Karpas-422 (cell line): ENCODE measurements at regions not wholly inside any gene's neighbourhood (a gene's known extent, or its start where the extent isn't known, plus 50 kb on each side); places are given as distances from the start of the nearest gene placed in this dataset.

ENCODE experiments used
- DNase-seq: peaks from one replicate; pipeline ENCODE4 v3.0.0-alpha.2; 2015
- H2AFZ ChIP-seq: fragments of 200-600 bp; sonication (generic); 2 replicates; pipeline ENCODE4 v1.6.1; 2014; ENCODE audit warnings: antibody characterized with exemption, low read length, mixed read lengths
- H3K27ac ChIP-seq: fragments of 200-600 bp; sonication (generic); 2 replicates; pipeline ENCODE4 v1.5.1; 2014; ENCODE audit warnings: mild to moderate bottlenecking, low read length, moderate library complexity
- H3K27me3 ChIP-seq: fragments of 200-600 bp; sonication (generic); 2 replicates; pipeline ENCODE4 v1.6.1; 2014; ENCODE audit warnings: low read length, mixed read lengths
- H3K36me3 ChIP-seq: fragments of 200-600 bp; sonication (generic); 2 replicates; pipeline ENCODE4 v1.6.1; 2014; ENCODE audit warnings: low read length, mixed read lengths; ENCODE audit not compliant: insufficient read depth
- H3K4me1 ChIP-seq: fragments of 200-600 bp; sonication (generic); 2 replicates; pipeline ENCODE4 v1.6.1; 2014; ENCODE audit warnings: mild to moderate bottlenecking, low read length, mixed read lengths
- H3K4me2 ChIP-seq: fragments of 200-600 bp; sonication (generic); 2 replicates; pipeline ENCODE4 v1.6.1; 2014; ENCODE audit warnings: low read length, low read depth, mild to moderate bottlenecking; ENCODE audit not compliant: poor library complexity, severe bottlenecking
- H3K4me3 ChIP-seq: fragments of 200-600 bp; sonication (generic); 2 replicates; pipeline ENCODE4 v1.5.1; 2014; ENCODE audit warnings: mild to moderate bottlenecking, antibody characterized with exemption, low read length, mixed read lengths
- H3K79me2 ChIP-seq: fragments of 200-600 bp; sonication (generic); 2 replicates; pipeline ENCODE4 v1.6.1; 2014; ENCODE audit warnings: mild to moderate bottlenecking, low read length, mixed read lengths
- H3K9ac ChIP-seq: fragments of 200-600 bp; sonication (generic); 2 replicates; pipeline ENCODE4 v1.6.0; 2014; ENCODE audit warnings: low read length
- H3K9me2 ChIP-seq: fragments of 200-600 bp; sonication (generic), shearing (Covaris generic); replicated peaks from 2 replicates; pipeline ENCODE4 v1.6.0; 2014; ENCODE audit warnings: mild to moderate bottlenecking, low read length, moderate library complexity; ENCODE audit not compliant: insufficient read depth
- H3K9me3 ChIP-seq: fragments of 300-700, 200-600 bp; sonication (generic); 2 replicates; pipeline ENCODE4 v1.6.1; 2014; ENCODE audit warnings: low read length, mixed read lengths
- H4K20me1 ChIP-seq: fragments of 200-600 bp; sonication (generic); 2 replicates; pipeline ENCODE4 v1.6.1; 2014; ENCODE audit warnings: mild to moderate bottlenecking, antibody characterized with exemption, low read length, low read depth; ENCODE audit not compliant: insufficient read depth

DNA sequence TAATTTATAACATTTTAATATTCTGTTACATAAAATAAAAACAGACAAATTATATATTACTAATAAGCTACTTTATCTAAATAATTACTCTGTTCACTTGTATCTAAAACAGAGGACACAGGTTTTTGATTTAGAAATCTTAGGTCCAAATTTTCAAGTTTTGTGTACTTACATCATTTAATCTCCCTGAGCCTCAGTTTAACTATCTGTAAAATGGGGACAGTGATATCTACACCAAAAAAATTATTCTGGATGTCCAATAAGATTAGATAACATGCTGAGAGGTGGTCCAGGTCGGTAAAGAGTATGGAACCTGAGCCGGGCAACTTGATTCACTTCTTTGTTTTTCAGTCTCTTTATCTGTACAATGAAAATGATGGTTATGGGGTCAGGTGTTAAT is 263.8 kb upstream of the CDIN1 start:
- Histone ChIP-seq H3K4me2 (no peak overlapping the region), H3K4me3 (no peak overlapping the region), H3K4me1 (no peaks in the 10 kb centered on the region), H3K79me2 (no peaks in the 10 kb centered on the region), H3K9me3 (no peaks in the 10 kb centered on the region), H2AFZ (no peak overlapping the region), H3K27ac (no peak overlapping the region), H3K9ac (no peak overlapping the region), H3K27me3 (no peaks in the 10 kb centered on the region), H4K20me1 (no peaks in the 10 kb centered on the region), H3K36me3 (no peaks in the 10 kb centered on the region), H3K9me2 (no peaks in the 10 kb centered on the region)
- DNase-seq: no peak

DNA sequence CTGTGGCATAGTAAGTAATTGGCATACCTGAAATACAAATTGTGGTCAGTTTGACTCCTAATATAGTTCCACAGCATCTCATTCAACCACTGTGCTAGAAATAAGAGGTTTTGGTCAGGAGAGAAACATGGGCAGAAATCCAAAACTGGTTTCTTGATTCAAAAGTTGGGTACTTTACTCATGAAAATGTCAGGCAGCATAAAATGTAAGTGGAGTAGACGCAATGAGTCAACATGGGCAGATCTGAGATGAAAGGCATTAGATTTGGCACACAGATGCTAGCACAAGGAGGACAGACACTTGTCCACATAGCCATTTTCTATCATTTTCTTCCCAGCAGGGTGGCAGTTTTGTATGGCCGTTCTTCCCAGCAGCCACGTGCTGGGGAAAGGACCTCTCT is 255.8 kb upstream of the CDIN1 start:
- no peak for DNase-seq
- no peaks in the 10 kb centered on the region for H3K9me2 ChIP-seq
- H3K4me1 ChIP-seq: no peaks in the 10 kb centered on the region
- H3K4me2 ChIP-seq: no peak overlapping the region
- H3K79me2 ChIP-seq: no peaks in the 10 kb centered on the region
- H4K20me1 ChIP-seq: no peaks in the 10 kb centered on the region
- no peak overlapping the region for H3K9ac ChIP-seq
- no peak overlapping the region for H2AFZ ChIP-seq
- no peaks in the 10 kb centered on the region for H3K9me3 ChIP-seq
- H3K36me3 ChIP-seq: no peaks in the 10 kb centered on the region
- no peak overlapping the region for H3K4me3 ChIP-seq
- no peak overlapping the region for H3K27ac ChIP-seq
- H3K27me3 ChIP-seq: no peaks in the 10 kb centered on the region

DNA sequence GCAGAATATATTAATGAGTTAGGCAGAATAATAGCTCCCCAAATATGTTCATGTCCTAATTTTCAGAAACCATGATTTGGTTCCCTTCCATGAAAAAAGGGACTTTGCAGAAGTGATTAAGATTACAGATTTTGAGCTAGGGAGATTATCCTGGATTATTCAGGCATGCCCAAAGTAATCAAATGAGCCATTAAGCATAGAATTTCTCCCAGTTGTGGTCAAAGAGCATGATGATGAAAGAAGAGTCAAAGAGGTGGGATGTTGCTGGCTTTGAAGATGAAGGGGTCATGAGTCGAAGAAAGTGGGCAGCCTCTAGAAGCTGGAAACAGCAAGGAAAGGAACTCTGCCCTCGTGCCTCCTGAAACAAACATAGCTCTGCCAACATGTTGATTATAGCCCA is 254.2 kb upstream of the CDIN1 start:
- no peak for DNase-seq
- no peak overlapping the region for H3K9ac ChIP-seq
- H3K79me2 ChIP-seq: no peaks in the 10 kb centered on the region
- H3K27me3 ChIP-seq: no peaks in the 10 kb centered on the region
- H3K27ac ChIP-seq: no peak overlapping the region
- H3K4me1 ChIP-seq: no peaks in the 10 kb centered on the region
- H3K9me2 ChIP-seq: no peaks in the 10 kb centered on the region
- no peaks in the 10 kb centered on the region for H3K9me3 ChIP-seq
- H3K4me2 ChIP-seq: no peak overlapping the region
- H2AFZ ChIP-seq: no peak overlapping the region
- no peak overlapping the region for H3K4me3 ChIP-seq
- no peaks in the 10 kb centered on the region for H3K36me3 ChIP-seq
- H4K20me1 ChIP-seq: no peaks in the 10 kb centered on the region

DNA sequence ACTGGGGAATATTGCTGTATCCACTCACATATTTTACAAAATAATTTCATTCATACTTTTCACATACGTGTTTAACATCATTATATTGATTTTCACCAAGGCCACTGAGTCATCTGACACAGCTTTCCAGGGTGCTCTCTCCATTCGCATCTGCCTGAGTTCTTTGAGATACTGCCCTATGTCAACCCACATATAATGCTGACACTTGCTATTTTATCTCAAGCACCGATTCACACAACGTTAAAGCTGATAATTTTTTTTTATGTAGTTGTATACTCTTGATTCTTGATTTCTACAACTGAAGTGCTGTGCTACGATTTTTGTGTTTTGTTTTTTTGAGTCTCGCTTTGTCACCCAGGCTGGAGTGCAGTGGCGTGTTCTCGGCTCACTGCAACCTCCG is 249.8 kb upstream of the CDIN1 start:
- Histone ChIP-seq H3K4me2 (no peak overlapping the region), H3K9ac (no peak overlapping the region), H3K79me2 (no peaks in the 10 kb centered on the region), H3K4me1 (no peaks in the 10 kb centered on the region), H3K36me3 (no peaks in the 10 kb centered on the region), H3K27ac (no peak overlapping the region), H2AFZ (no peak overlapping the region), H3K4me3 (no peak overlapping the region), H3K9me2 (no peaks in the 10 kb centered on the region), H3K9me3 (no peaks in the 10 kb centered on the region), H3K27me3 (no peaks in the 10 kb centered on the region), H4K20me1 (no peaks in the 10 kb centered on the region)
- DNase-seq: no peak

DNA sequence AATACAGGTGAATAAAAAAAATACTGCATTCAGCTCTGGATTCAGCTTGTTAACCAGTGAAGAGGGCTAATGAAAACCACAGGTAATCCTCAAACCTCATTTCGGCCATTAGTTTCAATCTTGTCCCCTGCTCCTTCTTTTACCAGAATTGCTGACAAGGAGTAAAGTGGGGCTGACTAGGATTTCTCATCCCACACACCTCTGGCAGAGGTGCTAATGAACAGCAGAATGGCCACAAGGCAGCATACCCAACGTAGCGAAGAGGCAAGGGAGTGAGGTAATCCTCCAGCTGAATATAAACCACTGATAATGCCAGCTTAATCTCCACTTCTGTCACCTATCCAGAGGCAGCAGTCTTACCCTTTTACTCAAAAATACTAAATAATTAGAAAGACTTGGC is 248.8 kb upstream of the CDIN1 start:
- no peak for DNase-seq
- no peak overlapping the region for H3K4me2 ChIP-seq
- H3K9ac ChIP-seq: no peak overlapping the region
- no peak overlapping the region for H3K27ac ChIP-seq
- no peaks in the 10 kb centered on the region for H4K20me1 ChIP-seq
- H3K9me2 ChIP-seq: no peaks in the 10 kb centered on the region
- no peaks in the 10 kb centered on the region for H3K36me3 ChIP-seq
- H3K9me3 ChIP-seq: no peaks in the 10 kb centered on the region
- no peaks in the 10 kb centered on the region for H3K27me3 ChIP-seq
- no peaks in the 10 kb centered on the region for H3K79me2 ChIP-seq
- H2AFZ ChIP-seq: no peak overlapping the region
- H3K4me1 ChIP-seq: no peaks in the 10 kb centered on the region
- no peak overlapping the region for H3K4me3 ChIP-seq

DNA sequence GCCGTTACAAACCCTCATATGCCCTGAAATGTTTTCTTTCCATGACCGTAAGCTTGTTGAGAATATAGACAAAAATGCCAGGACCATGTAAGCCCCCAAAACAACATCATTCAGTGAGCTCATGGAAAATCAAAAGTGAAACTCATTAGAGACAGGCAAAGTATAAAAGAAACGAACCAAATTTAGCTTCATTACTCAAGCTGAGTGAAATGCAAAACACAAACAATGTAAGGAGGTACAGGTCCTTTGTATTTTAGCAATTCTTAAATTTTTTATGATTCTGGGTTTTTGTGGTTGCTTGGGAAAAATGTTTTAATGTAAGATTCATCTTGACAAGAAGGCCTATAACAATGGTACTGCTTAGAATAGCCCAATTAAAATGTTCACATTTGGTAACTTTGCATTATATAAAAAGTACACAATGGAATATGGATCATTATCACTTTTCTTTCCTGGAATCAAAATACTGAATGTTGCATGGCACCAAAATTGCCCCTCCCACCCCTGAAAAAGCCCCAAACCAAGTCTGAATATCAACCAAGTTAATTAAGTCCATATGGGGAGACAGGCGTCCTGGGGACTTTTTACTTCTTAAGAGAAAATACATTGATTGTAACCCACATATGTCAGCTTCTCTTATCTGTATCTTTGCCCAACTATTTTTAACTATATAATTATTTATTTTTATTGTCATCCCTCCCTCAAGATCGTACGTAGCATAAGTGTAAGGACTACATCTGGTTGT is 247.7 kb upstream of the CDIN1 start:
- Histone ChIP-seq H2AFZ (no peak overlapping the region), H4K20me1 (no peaks in the 10 kb centered on the region), H3K9me2 (no peaks in the 10 kb centered on the region), H3K4me3 (no peak overlapping the region), H3K79me2 (no peaks in the 10 kb centered on the region), H3K9me3 (no peaks in the 10 kb centered on the region), H3K27me3 (no peaks in the 10 kb centered on the region), H3K36me3 (no peaks in the 10 kb centered on the region), H3K9ac (no peak overlapping the region), H3K4me2 (no peak overlapping the region), H3K4me1 (no peaks in the 10 kb centered on the region), H3K27ac (no peak overlapping the region)
- no peak for DNase-seq

DNA sequence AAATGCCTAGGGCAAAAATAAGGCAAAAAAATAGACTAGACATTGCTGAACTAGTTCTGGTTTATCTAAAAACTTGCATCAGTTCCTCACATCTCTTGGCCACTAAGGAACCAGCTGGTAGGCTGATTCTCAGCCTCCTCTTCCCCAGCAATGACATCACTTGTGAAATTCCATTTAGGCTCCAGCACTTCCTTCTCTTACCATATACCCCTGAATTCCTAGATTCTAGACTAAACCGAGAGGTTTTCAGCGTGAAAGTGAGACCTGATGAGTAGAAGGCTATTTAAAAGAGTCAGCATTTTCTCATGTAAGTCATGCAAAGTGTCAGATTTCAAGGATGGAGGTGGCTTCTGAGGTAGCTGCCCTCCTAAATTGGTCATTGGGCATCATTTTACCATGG is 247.1 kb upstream of the CDIN1 start:
- H3K9me3 ChIP-seq: no peaks in the 10 kb centered on the region
- no peaks in the 10 kb centered on the region for H3K4me1 ChIP-seq
- H3K27ac ChIP-seq: no peak overlapping the region
- no peak overlapping the region for H3K9ac ChIP-seq
- no peak overlapping the region for H2AFZ ChIP-seq
- H3K4me3 ChIP-seq: no peak overlapping the region
- no peaks in the 10 kb centered on the region for H3K79me2 ChIP-seq
- H3K27me3 ChIP-seq: no peaks in the 10 kb centered on the region
- no peaks in the 10 kb centered on the region for H4K20me1 ChIP-seq
- no peaks in the 10 kb centered on the region for H3K9me2 ChIP-seq
- H3K36me3 ChIP-seq: no peaks in the 10 kb centered on the region
- H3K4me2 ChIP-seq: no peak overlapping the region
- DNase-seq: no peak

DNA sequence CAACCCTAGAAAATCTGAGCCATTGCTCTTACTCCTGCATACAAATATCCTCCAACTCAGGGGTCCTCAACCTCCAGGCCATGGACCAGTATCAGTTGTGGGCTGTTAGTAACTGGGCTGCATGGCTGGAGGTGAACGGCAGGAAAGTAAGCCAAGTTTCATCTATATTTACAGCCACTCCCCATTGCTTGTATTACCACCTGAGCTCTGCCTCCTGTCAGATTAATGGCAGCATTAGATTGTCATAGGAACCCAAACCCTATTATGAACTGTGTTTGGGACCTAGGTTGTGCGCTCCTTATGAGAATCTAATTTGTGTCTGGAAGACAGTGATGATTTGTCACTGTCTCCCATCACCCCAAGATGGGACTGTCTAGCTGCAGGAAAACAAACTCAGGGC is 246.5 kb upstream of the CDIN1 start:
- Histone ChIP-seq H4K20me1 (no peaks in the 10 kb centered on the region), H3K4me1 (no peaks in the 10 kb centered on the region), H3K4me2 (no peak overlapping the region), H3K27ac (no peak overlapping the region), H3K9me2 (no peaks in the 10 kb centered on the region), H3K79me2 (no peaks in the 10 kb centered on the region), H3K4me3 (no peak overlapping the region), H3K9ac (no peak overlapping the region), H3K27me3 (no peaks in the 10 kb centered on the region), H3K9me3 (no peaks in the 10 kb centered on the region), H2AFZ (no peak overlapping the region), H3K36me3 (no peaks in the 10 kb centered on the region)
- no peak for DNase-seq

DNA sequence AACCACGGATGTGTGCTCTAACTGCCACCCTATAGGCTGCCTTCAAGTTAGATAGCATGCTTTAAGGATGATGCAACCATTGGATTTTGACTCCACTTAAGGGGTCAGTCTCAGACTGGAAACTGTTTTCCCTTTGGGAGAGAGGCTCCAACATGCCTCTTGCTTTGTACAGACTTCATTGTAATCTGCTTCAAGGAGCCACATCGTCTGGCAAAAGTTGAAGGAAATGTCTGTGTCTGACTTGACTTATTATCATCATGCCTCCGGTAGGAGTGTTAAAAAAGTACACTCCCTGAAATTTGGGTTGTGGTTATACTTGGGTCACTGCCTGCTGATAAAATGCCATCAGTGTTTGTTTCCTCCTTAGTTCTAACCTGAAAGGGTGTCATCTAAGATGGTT is 245.4 kb upstream of the CDIN1 start:
- no peaks in the 10 kb centered on the region for H3K27me3 ChIP-seq
- no peaks in the 10 kb centered on the region for H4K20me1 ChIP-seq
- H2AFZ ChIP-seq: no peak overlapping the region
- H3K9me2 ChIP-seq: no peaks in the 10 kb centered on the region
- no peaks in the 10 kb centered on the region for H3K4me1 ChIP-seq
- no peaks in the 10 kb centered on the region for H3K79me2 ChIP-seq
- H3K4me2 ChIP-seq: no peak overlapping the region
- no peaks in the 10 kb centered on the region for H3K9me3 ChIP-seq
- DNase-seq: no peak
- H3K36me3 ChIP-seq: no peaks in the 10 kb centered on the region
- no peak overlapping the region for H3K27ac ChIP-seq
- H3K4me3 ChIP-seq: no peak overlapping the region
- no peak overlapping the region for H3K9ac ChIP-seq
